Lower lobe of right lung (tissue), 2 donors: ENCODE measurements at regions not wholly inside any gene's neighbourhood (a gene's known extent, or its start where the extent isn't known, plus 50 kb on each side); places are given as distances from the start of the nearest gene placed in this dataset.

Source experiments
- ATAC-seq, 2 donors: fragments of 200-7000 bp; cut with Tn5 transposase; one replicate each; pipeline ENCODE4 v1.9.1; 2020 to 2022; ENCODE audit warnings: mild to moderate bottlenecking in 2 of 2, moderate library complexity in 2 of 2
- DNase-seq: peaks from one replicate; pipeline ENCODE4 v3.0.0-alpha.2; 2020
- H3K27ac ChIP-seq: fragments of 200-600 bp; one replicate; pipeline ENCODE4 v1.8.0; 2022
- H3K27me3 ChIP-seq: fragments of 200-600 bp; one replicate; pipeline ENCODE4 v1.8.0; 2022; ENCODE audit warnings: low read depth
- H3K36me3 ChIP-seq: fragments of 200-600 bp; one replicate; pipeline ENCODE4 v1.8.0; 2022; ENCODE audit warnings: mild to moderate bottlenecking
- H3K4me1 ChIP-seq: fragments of 200-600 bp; one replicate; pipeline ENCODE4 v1.8.0; 2022
- H3K4me3 ChIP-seq: fragments of 200-600 bp; one replicate; pipeline ENCODE4 v1.8.0; 2022; ENCODE audit warnings: mild to moderate bottlenecking
- H3K9me3 ChIP-seq: fragments of 200-600 bp; one replicate; pipeline ENCODE4 v1.8.0; 2022
- CTCF ChIP-seq: fragments of 200-600 bp; IDR thresholded peaks from one replicate; pipeline ENCODE4 v1.8.0; 2022; ENCODE audit warnings: antibody characterized with exemption, mild to moderate bottlenecking
- intact Hi-C: fragments of 100-400 bp; cut with DNase I; formaldehyde crosslinking; loops from one replicate; pipeline ENCODE4 v1.11.0; 2022
- donor health status: DM: no; HTN: yes; CAD: no; lungs with severe emphysema.

DNA sequence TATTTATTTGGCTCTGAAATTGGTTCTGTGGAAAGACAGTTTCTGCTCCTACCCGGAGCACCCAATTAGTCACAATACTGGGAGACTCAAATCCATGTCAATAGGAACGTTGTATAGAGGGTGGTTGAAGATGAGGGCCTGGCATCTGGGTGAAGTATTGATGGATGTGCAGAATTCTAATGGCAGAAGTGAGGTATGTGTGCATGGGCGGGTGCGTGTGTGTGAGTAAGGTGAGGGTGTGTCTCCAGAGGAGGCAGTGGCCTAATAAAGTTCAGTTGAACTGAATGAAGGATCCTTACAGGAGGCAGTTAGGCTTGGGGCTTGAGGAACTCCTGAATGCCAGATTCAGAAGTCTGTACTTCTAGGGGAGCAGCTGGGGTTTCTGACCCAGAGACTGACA, 71.8 kb upstream of the B3GAT1 start:
- Histone ChIP-seq H3K27me3 (peaks cover 5% of the 10 kb centered on the region), H3K4me1 (no peaks in the 10 kb centered on the region), H3K4me3 (no peak overlapping the region), H3K9me3 (no peaks in the 10 kb centered on the region), H3K36me3 (no peaks in the 10 kb centered on the region), H3K27ac (no peak overlapping the region)
- TF ChIP-seq CTCF, result no peak
- intact Hi-C loops, result no loop called here
- DNase-seq (no peak), ATAC-seq (no peak)

- intact Hi-C loops, result no loop called here
- no peak overlapping the region for H3K27ac ChIP-seq
- no peaks in the 10 kb centered on the region for H3K9me3 ChIP-seq
- ATAC-seq, result no peak
- no peak for TF ChIP-seq CTCF
- peaks cover 5% of the 10 kb centered on the region for H3K27me3 ChIP-seq
- no peaks in the 10 kb centered on the region for H3K36me3 ChIP-seq
- no peaks in the 10 kb centered on the region for H3K4me1 ChIP-seq
- H3K4me3 ChIP-seq, result no peak overlapping the region
- DNase-seq, result no peak
Measured at GRCh38 chr11:134483291-134483690, 71.2 kb upstream of the B3GAT1 start.

GRCh38 chr11:134482865-134483264, 70.8 kb upstream of the B3GAT1 start:
- ATAC-seq, result no peak
- no peak overlapping the region for H3K27ac ChIP-seq
- H3K9me3 ChIP-seq, result no peaks in the 10 kb centered on the region
- no peaks in the 10 kb centered on the region for H3K36me3 ChIP-seq
- no peaks in the 10 kb centered on the region for H3K4me1 ChIP-seq
- no peak for TF ChIP-seq CTCF
- intact Hi-C loops, result no loop called here
- H3K4me3 ChIP-seq, result no peak overlapping the region
- H3K27me3 ChIP-seq, result peaks cover 5% of the 10 kb centered on the region
- DNase-seq, result no peak

DNA sequence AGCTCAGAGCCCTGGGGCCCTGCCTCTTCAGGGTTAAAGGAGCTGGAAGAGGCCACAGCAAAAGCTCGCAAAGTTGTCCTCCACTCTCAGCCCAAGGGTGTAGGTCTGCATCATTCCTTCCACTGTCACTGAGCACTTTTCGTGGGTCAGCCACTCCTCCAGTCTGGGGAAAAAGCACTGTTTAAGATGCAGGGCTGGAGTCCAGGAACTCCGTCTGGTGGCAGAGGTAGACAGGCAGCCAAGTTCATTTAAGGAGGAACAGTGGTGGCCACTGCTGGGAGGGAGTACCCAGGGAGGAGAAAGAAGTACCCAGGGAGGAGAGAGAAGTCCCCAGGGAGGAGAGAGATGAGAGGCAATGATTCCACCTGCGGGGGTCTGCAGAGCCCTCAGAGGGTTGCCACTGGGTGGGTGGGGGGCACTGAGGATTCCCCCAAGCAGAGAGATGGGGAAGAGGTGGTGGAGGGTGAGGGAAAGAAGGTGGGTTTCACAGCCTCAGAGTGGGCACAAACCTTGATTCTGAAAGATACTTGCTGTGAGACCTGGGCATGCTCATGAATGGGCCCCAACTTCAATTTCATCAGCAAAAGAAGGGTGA, 70.0 kb upstream of the B3GAT1 start:
- no peak overlapping the region for H3K27ac ChIP-seq
- intact Hi-C loops, result no loop called here
- no peak for ATAC-seq
- DNase-seq, result no peak
- no peak overlapping the region for H3K4me3 ChIP-seq
- H3K27me3 ChIP-seq, result peaks cover 5% of the 10 kb centered on the region
- no peaks in the 10 kb centered on the region for H3K36me3 ChIP-seq
- H3K4me1 ChIP-seq, result no peaks in the 10 kb centered on the region
- TF ChIP-seq CTCF, result no peak
- H3K9me3 ChIP-seq, result no peaks in the 10 kb centered on the region

- Histone ChIP-seq H3K4me3 (no peak overlapping the region), H3K27ac (no peak overlapping the region), H3K4me1 (no peaks in the 10 kb centered on the region), H3K36me3 (no peaks in the 10 kb centered on the region), H3K9me3 (no peaks in the 10 kb centered on the region), H3K27me3 (peaks cover 5% of the 10 kb centered on the region)
- no peak for DNase-seq
- intact Hi-C loops, result no loop called here
- no peak for TF ChIP-seq CTCF
- ATAC-seq, result no peak
Measured at GRCh38 chr11:134481135-134481534, 69.1 kb upstream of the B3GAT1 start.
